ENCODE measurements at regions not wholly inside any gene's neighbourhood (a gene's known extent, or its start where the extent isn't known, plus 50 kb on each side); places are given as distances from the start of the nearest gene placed in this dataset.

DNA sequence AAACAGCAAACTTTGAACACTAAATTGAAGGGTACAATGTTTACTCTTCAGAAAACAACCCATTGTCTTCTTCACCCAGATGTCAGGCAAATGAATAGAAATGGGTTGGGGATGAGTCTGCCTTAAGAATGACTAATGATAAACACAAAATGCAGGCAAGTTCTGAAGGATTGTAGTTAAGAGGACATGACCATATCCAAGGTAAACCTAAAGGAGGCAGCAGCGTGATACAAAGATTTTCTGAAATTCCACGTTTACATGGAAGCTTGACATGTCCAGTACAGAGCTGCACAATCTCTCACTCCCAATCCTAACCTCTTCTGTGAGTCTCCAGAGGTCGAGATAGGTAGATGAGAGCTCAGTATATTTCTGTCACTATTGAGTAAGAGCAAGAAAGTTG lies 1263.2 kb upstream of the CDH6 start:
- no peak overlapping the region for H3K4me3 ChIP-seq (ENCODE audit: low read length)
- no peak for DNase-seq (ENCODE audit: low read depth)
- TF ChIP-seq, protein P1, sequence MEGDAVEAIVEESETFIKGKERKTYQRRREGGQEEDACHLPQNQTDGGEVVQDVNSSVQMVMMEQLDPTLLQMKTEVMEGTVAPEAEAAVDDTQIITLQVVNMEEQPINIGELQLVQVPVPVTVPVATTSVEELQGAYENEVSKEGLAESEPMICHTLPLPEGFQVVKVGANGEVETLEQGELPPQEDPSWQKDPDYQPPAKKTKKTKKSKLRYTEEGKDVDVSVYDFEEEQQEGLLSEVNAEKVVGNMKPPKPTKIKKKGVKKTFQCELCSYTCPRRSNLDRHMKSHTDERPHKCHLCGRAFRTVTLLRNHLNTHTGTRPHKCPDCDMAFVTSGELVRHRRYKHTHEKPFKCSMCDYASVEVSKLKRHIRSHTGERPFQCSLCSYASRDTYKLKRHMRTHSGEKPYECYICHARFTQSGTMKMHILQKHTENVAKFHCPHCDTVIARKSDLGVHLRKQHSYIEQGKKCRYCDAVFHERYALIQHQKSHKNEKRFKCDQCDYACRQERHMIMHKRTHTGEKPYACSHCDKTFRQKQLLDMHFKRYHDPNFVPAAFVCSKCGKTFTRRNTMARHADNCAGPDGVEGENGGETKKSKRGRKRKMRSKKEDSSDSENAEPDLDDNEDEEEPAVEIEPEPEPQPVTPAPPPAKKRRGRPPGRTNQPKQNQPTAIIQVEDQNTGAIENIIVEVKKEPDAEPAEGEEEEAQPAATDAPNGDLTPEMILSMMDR (IDR thresholded peaks at IDR 0.05; ENCODE audit: insufficient read depth, low read depth, low read length, missing control alignments): no peak

DNA sequence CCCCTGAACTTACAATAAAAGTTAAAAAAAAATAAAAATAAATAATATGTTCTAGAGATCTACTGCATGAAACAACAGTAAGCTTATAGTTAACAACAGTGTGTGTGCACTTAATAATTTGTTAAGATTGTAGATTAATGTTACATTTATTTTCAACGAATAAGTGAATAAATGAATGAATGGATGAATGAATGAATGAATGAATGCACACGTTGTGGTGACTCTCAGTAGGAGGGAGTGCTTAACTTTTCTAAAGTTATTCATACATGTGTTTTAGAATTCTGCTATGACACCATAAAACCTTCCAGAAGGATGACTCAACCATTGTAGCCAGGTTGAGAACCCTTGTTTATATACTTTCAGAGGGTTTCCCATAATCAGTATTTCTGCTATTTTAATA lies 1269.4 kb upstream of the CDH6 start:
- DNase-seq (ENCODE audit: low read depth): no peak
- no peak overlapping the region for H3K4me3 ChIP-seq (ENCODE audit: low read length)
- TF ChIP-seq, protein P1 (IDR thresholded peaks at IDR 0.05; ENCODE audit: insufficient read depth, low read depth, low read length, missing control alignments): no peak

DNA sequence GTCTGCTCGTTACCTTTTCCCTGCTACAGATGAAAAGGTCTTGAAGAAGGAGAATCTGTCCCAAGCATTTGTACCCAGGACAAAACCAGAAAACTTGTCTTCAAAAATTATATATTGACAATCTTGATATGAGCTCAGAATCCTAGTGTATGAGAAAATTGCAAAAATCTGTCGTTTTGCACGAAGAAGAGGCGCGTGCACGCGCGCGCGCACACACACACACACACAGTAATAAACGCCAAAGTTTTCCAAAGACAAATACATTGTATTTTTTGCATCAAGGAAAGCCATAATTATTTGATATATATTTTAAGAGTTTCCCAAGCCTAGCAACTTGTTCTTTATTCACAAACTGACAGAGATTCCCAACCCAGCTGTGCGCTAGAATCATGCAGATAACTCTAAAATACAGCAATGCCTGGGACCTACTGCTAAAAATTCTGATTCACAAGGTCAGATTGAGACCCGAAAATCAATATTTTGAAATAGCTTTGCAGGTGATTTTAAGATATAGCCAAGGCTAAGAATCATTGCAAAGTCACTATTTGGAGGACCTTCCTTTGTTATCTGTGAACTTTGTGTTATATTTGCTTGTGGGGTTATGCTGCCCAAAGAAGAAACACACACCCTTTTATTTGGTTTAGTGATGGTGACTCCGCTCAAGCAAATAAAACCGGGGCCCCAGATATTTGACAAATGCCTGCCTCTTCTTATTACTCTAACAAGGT lies 1287.7 kb upstream of the CDH6 start:
- no peak for DNase-seq (ENCODE audit: low read depth)
- TF ChIP-seq, protein P1 (IDR thresholded peaks at IDR 0.05; ENCODE audit: insufficient read depth, low read depth, low read length, missing control alignments): no peak
- H3K4me3 ChIP-seq (ENCODE audit: low read length): no peak overlapping the region

DNA sequence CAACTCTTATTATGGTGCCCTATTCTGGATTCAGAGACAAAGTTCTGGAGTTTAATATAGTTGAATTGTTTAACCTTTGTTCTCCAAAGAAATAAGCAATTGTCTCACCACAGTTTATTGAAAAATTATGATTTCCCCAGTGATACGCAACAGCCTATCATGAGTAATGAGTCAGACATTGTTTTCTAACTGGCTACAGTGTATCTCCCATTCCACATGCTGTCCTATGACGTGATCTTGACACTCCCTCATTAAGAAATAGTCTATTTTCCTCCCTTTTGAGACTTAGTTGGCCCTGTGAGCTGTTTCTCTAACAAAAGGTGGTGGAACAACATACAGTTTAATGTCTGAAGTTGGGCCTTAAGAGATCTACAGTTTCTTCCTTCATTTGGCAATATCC lies 1290.6 kb upstream of the CDH6 start:
- no peak overlapping the region for H3K4me3 ChIP-seq (ENCODE audit: low read length)
- TF ChIP-seq, protein P1 (IDR thresholded peaks at IDR 0.05; ENCODE audit: insufficient read depth, low read depth, low read length, missing control alignments): no peak
- DNase-seq (ENCODE audit: low read depth): no peak

DNA sequence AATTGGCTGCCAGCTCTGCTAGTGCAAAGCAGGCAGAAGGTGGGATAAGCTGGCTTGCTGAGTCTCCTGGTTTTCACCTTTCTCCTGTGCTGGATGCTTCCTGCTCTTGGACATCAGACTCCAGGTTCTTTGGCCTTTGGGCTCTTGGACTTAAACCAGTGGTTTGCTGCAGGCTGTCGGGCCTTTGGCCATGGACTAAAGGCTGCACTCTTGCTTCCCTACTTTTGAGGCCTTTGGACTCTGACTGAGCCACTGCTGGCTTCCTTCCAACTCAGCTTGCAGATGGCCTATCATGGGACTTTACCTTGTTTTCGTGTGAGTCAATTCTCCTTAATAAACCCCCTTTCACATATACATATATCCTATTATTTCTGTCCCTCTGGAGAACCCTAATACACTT lies 1293.9 kb upstream of the CDH6 start:
- DNase-seq (ENCODE audit: low read depth): no peak
- TF ChIP-seq, protein P1 (IDR thresholded peaks at IDR 0.05; ENCODE audit: insufficient read depth, low read depth, low read length, missing control alignments): no peak
- no peak overlapping the region for H3K4me3 ChIP-seq (ENCODE audit: low read length)

DNA sequence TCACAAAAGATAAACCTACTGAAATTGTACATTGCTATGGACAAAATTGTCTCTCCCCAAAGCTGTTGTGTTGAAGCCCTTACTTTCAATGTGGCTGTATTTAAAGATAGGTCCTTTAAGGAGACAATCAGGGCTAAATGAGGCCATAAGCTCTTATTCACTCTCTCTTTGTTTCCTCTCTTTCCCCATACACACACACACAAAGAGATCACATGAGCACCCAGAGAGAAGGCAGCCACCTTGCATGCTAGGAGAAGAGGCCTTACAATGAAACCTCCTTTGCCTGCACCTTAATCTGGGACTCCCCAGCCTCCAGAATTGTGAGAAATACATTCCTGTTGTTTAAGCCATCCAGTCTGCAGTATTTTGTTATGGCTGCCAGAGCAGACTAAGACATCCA lies 1295.6 kb upstream of the CDH6 start:
- DNase-seq (ENCODE audit: low read depth): no peak
- TF ChIP-seq, protein P1 (IDR thresholded peaks at IDR 0.05; ENCODE audit: insufficient read depth, low read depth, low read length, missing control alignments): no peak
- no peak overlapping the region for H3K4me3 ChIP-seq (ENCODE audit: low read length)

DNA sequence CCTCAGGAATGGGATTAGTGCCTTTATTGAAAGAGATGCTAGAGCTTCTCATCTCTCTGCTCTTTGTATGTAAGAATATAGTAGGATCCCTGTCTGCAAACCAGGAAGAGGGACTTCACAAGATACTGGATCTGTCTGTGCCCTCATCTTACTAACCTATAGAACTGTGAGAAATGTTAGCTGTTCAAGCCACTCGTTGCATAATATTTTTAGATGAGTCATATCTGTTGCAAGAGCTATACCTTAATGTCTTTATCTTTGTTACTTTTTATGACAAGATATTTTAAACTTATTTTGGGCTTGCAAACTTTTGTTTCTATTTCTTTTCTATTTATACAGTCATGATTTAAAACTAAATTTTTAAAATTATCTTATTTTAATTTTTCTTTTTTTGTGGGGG lies 1296.8 kb upstream of the CDH6 start:
- TF ChIP-seq, protein P1 (IDR thresholded peaks at IDR 0.05; ENCODE audit: insufficient read depth, low read depth, low read length, missing control alignments): no peak
- no peak overlapping the region for H3K4me3 ChIP-seq (ENCODE audit: low read length)
- peak; percentile 33 for DNase-seq (ENCODE audit: low read depth)

All from epithelial cell of esophagus (primary cell).